Muscle layer of duodenum (tissue), 2 donors: ENCODE measurements at regions not wholly inside any gene's neighbourhood (a gene's known extent, or its start where the extent isn't known, plus 50 kb on each side); places are given as distances from the start of the nearest gene placed in this dataset.

Experiments
- H3K27ac ChIP-seq: one replicate; pipeline ENCODE4 v1.7.0; 2013; ENCODE audit warnings: mild to moderate bottlenecking, low read length
- H3K27me3 ChIP-seq: one replicate; pipeline ENCODE4 v1.7.0; 2013; ENCODE audit warnings: low read depth, mild to moderate bottlenecking, control low read depth, low read length
- H3K36me3 ChIP-seq, 2 donors: one replicate each; pipeline ENCODE4 v1.7.0; 2013; ENCODE audit warnings: low read length in 2 of 2, control low read depth in 1 of 2, mild to moderate bottlenecking in 1 of 2; ENCODE audit not compliant: insufficient read depth in 2 of 2, control insufficient read depth in 1 of 2
- H3K4me1 ChIP-seq, 2 donors: one replicate each; pipeline ENCODE4 v1.7.0; 2013; ENCODE audit warnings: low read length in 2 of 2, mild to moderate bottlenecking in 2 of 2, control low read depth in 1 of 2, moderate library complexity in 1 of 2; ENCODE audit not compliant: insufficient read depth in 2 of 2, control insufficient read depth in 1 of 2
- H3K4me3 ChIP-seq, 2 donors: one replicate each; pipeline ENCODE4 v1.7.0; 2013; ENCODE audit warnings: low read length in 2 of 2, low read depth in 1 of 2, mild to moderate bottlenecking in 1 of 2
- H3K9me3 ChIP-seq, 2 donors: one replicate each; pipeline ENCODE4 v1.7.0; 2013; ENCODE audit warnings: low read length in 2 of 2, control low read depth in 1 of 2, mild to moderate bottlenecking in 1 of 2; ENCODE audit not compliant: control insufficient read depth in 1 of 2
- donor health status: healthy.

- Histone ChIP-seq H3K9me3 (no peaks in the 10 kb centered on the region), H3K4me3 (no peak overlapping the region), H3K27me3 (no peaks in the 10 kb centered on the region), H3K36me3 (no peaks in the 10 kb centered on the region), H3K27ac (no peak overlapping the region), H3K4me1 (no peaks in the 10 kb centered on the region)
These were observed 96.4 kb downstream of the CPZ start for GRCh38 chr4:8688908-8689445.

- Histone ChIP-seq H3K27ac (no peak overlapping the region), H3K27me3 (no peaks in the 10 kb centered on the region), H3K4me1 (no peaks in the 10 kb centered on the region), H3K36me3 (no peaks in the 10 kb centered on the region), H3K9me3 (no peaks in the 10 kb centered on the region), H3K4me3 (no peak overlapping the region)
These were observed 95.7 kb downstream of the CPZ start for GRCh38 chr4:8688041-8688907.

- H3K27ac ChIP-seq: no peak overlapping the region
- H3K27me3 ChIP-seq: no peaks in the 10 kb centered on the region
- no peak overlapping the region for H3K4me3 ChIP-seq
- H3K4me1 ChIP-seq: no peaks in the 10 kb centered on the region
- H3K9me3 ChIP-seq: no peaks in the 10 kb centered on the region
- no peaks in the 10 kb centered on the region for H3K36me3 ChIP-seq
These were observed 94.5 kb downstream of the CPZ start for GRCh38 chr4:8687083-8687482.

GRCh38 chr4:8685831-8686230, 93.3 kb downstream of the CPZ start:
- Histone ChIP-seq H3K36me3 (no peaks in the 10 kb centered on the region), H3K4me1 (no peaks in the 10 kb centered on the region), H3K4me3 (no peak overlapping the region), H3K27ac (no peak overlapping the region), H3K27me3 (no peaks in the 10 kb centered on the region), H3K9me3 (no peaks in the 10 kb centered on the region)

GRCh38 chr4:8683462-8683861, 90.9 kb downstream of the CPZ start:
- no peaks in the 10 kb centered on the region for H3K9me3 ChIP-seq
- H3K36me3 ChIP-seq: no peaks in the 10 kb centered on the region
- H3K4me1 ChIP-seq: no peaks in the 10 kb centered on the region
- no peak overlapping the region for H3K27ac ChIP-seq
- no peak overlapping the region for H3K4me3 ChIP-seq
- no peaks in the 10 kb centered on the region for H3K27me3 ChIP-seq

GRCh38 chr4:8682725-8683124, 90.2 kb downstream of the CPZ start:
- H3K27ac ChIP-seq: no peak overlapping the region
- no peaks in the 10 kb centered on the region for H3K27me3 ChIP-seq
- H3K4me3 ChIP-seq: no peak overlapping the region
- peaks cover 0 to 2% of the 10 kb centered on the region in 2 donors for H3K9me3 ChIP-seq
- no peaks in the 10 kb centered on the region for H3K4me1 ChIP-seq
- no peaks in the 10 kb centered on the region for H3K36me3 ChIP-seq

GRCh38 chr4:8682296-8682695, 89.7 kb downstream of the CPZ start:
- Histone ChIP-seq H3K27ac (no peak overlapping the region), H3K27me3 (no peaks in the 10 kb centered on the region), H3K36me3 (no peaks in the 10 kb centered on the region), H3K4me3 (no peak overlapping the region), H3K4me1 (no peaks in the 10 kb centered on the region), H3K9me3 (peaks cover 0 to 2% of the 10 kb centered on the region in 2 donors)

GRCh38 chr4:8681391-8681790, 88.8 kb downstream of the CPZ start:
- Histone ChIP-seq H3K4me3 (no peak overlapping the region), H3K9me3 (peaks cover 0 to 2% of the 10 kb centered on the region in 2 donors), H3K4me1 (no peaks in the 10 kb centered on the region), H3K27ac (no peak overlapping the region), H3K27me3 (no peaks in the 10 kb centered on the region), H3K36me3 (no peaks in the 10 kb centered on the region)

- Histone ChIP-seq H3K36me3 (no peaks in the 10 kb centered on the region), H3K27me3 (no peaks in the 10 kb centered on the region), H3K4me3 (no peak overlapping the region), H3K9me3 (peaks cover 0 to 2% of the 10 kb centered on the region in 2 donors), H3K4me1 (no peaks in the 10 kb centered on the region), H3K27ac (no peak overlapping the region)
These were observed 86.5 kb downstream of the CPZ start for GRCh38 chr4:8679032-8679431.

GRCh38 chr4:8676676-8677075, 84.1 kb downstream of the CPZ start:
- no peaks in the 10 kb centered on the region for H3K36me3 ChIP-seq
- peaks cover 0 to 2% of the 10 kb centered on the region in 2 donors for H3K9me3 ChIP-seq
- H3K27ac ChIP-seq: no peak overlapping the region
- H3K4me3 ChIP-seq: no peak overlapping the region
- no peaks in the 10 kb centered on the region for H3K27me3 ChIP-seq
- no peaks in the 10 kb centered on the region for H3K4me1 ChIP-seq

GRCh38 chr4:8675906-8676305, 83.3 kb downstream of the CPZ start:
- H3K27me3 ChIP-seq: no peaks in the 10 kb centered on the region
- H3K4me1 ChIP-seq: no peaks in the 10 kb centered on the region
- no peak overlapping the region for H3K4me3 ChIP-seq
- H3K36me3 ChIP-seq: no peaks in the 10 kb centered on the region
- no peak overlapping the region for H3K27ac ChIP-seq
- peaks cover 0 to 2% of the 10 kb centered on the region in 2 donors for H3K9me3 ChIP-seq

- Histone ChIP-seq H3K4me1 (no peaks in the 10 kb centered on the region), H3K27ac (no peak overlapping the region), H3K4me3 (no peak overlapping the region), H3K27me3 (no peaks in the 10 kb centered on the region), H3K9me3 (peaks cover 0 to 2% of the 10 kb centered on the region in 2 donors), H3K36me3 (no peaks in the 10 kb centered on the region)
These were observed 82.8 kb downstream of the CPZ start for GRCh38 chr4:8675383-8675782.
